Esophagus (tissue), 2 donors: ENCODE measurements at regions not wholly inside any gene's neighbourhood (a gene's known extent, or its start where the extent isn't known, plus 50 kb on each side); places are given as distances from the start of the nearest gene placed in this dataset.

ENCODE experiments used
- H3K27ac ChIP-seq, 2 donors: one replicate each; pipeline ENCODE4 v1.5.1; 2013; ENCODE audit warnings: low read depth in 2 of 2, mild to moderate bottlenecking in 2 of 2, inconsistent platforms in 1 of 2, low read length in 1 of 2, moderate library complexity in 1 of 2
- H3K27me3 ChIP-seq, 2 donors: one replicate each; pipeline ENCODE4 v1.6.1; 2013; ENCODE audit warnings: low read length in 2 of 2, control low read depth in 1 of 2, mild to moderate bottlenecking in 1 of 2; ENCODE audit not compliant: insufficient read depth in 2 of 2, control insufficient read depth in 1 of 2
- H3K36me3 ChIP-seq, 2 donors: one replicate each; pipeline ENCODE4 v1.6.1; 2013; ENCODE audit warnings: low read length in 1 of 2; ENCODE audit not compliant: control insufficient read depth in 2 of 2, insufficient read depth in 2 of 2
- H3K4me1 ChIP-seq, 2 donors: one replicate each; pipeline ENCODE4 v1.6.1; 2013; ENCODE audit warnings: low read length in 1 of 2; ENCODE audit not compliant: control insufficient read depth in 2 of 2, insufficient read depth in 2 of 2
- H3K4me3 ChIP-seq, 2 donors: one replicate each; pipeline ENCODE4 v1.5.1; 2013; ENCODE audit warnings: low read length in 2 of 2, mild to moderate bottlenecking in 2 of 2, low read depth in 1 of 2, moderate library complexity in 1 of 2
- H3K9me3 ChIP-seq, 2 donors: one replicate each; pipeline ENCODE4 v1.6.1; 2013; ENCODE audit warnings: mild to moderate bottlenecking in 2 of 2, low read depth in 1 of 2, low read length in 1 of 2, moderate library complexity in 1 of 2; ENCODE audit not compliant: control insufficient read depth in 2 of 2, insufficient read depth in 1 of 2
- WGBS, 2 donors: extraction: QIAGEN DNeasy Blood & Tissue Kit; methylation state at CpG; one replicate each; pipeline ENCODE4 v1.1.7; 2013; 5-methylcytosine and 5-hydroxymethylcytosine counted together
- donor health status: healthy with polysubstance abuse.
- donor health status: Bipolar disorder and iron deficiency.

DNA sequence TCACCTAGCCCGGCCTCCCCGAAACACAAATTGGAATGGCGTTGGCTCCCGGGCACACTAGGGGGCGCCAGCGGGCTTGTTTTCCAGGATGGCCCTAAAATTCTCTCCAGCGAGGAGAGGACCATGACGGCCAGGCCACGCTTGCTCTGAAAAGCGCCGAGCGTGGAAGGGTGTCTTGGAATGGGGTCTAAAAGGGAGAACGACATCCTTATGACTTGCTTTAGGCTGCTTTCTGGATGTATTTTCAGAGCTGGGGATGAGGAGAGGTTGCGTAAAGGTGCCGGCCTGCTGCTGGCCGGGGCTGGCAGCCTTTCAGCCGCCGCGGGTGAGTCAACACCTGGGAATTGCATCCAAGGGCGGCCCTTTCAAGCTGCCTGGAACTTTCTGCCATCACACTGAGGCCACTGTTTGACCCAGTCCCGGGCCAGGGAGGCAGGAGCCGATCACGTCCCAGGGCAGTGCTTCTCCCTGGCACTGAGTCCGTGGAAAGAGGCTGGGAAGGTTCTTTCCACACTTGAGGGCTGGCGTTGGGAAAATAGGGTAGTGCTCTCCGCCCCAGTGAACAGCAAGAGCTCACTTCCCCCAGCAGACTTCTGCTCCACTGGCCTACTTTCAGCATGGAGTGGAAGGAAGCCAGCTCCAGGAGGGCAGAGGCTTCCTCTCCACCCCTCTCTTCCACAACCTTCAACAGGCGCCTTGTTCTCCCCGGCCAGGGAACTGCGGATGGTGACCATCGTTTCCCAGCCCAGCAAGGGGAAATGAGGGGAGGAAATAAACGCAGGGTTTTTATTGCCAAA is 216.2 kb downstream of the TTC8 start:
- H3K27me3 ChIP-seq = no peaks in the 10 kb centered on the region
- peak overlapping the region; percentile 75 to 87 for H3K27ac ChIP-seq
- H3K4me1 ChIP-seq = peaks cover 0 to 3% of the 10 kb centered on the region in 2 donors
- WGBS, 2 donors = 3 to 4% methylated on average over 31 of the region's 31 CpGs
- H3K36me3 ChIP-seq = no peaks in the 10 kb centered on the region
- no peaks in the 10 kb centered on the region for H3K9me3 ChIP-seq
- H3K4me3 ChIP-seq = peak overlapping the region; percentile 37 to 50

DNA sequence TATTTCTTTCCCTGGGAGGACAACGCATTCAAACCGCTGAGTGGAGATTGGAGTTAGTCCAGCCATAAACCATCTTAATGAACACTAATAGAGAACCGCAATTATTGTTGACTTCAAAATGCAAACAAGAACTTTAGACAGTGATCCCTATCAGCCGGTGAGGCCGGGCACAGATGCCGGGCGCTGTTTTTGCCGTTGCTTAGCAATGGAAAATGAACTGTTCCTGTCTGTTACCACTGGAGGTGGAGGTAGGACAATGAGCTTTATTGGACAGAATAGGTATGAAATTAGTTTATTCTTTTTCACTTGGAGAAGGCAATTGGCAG is 216.8 kb downstream of the TTC8 start:
- Histone ChIP-seq H3K27ac (peak overlapping the region; percentile 75 to 87), H3K36me3 (no peaks in the 10 kb centered on the region), H3K4me1 (peaks cover 0 to 3% of the 10 kb centered on the region in 2 donors), H3K4me3 (peak overlapping the region in 1 of 2 donors; percentile 37), H3K27me3 (no peaks in the 10 kb centered on the region), H3K9me3 (no peaks in the 10 kb centered on the region)
- 10 to 16% methylated on average over 8 of the region's 8 CpGs for WGBS, 2 donors

DNA sequence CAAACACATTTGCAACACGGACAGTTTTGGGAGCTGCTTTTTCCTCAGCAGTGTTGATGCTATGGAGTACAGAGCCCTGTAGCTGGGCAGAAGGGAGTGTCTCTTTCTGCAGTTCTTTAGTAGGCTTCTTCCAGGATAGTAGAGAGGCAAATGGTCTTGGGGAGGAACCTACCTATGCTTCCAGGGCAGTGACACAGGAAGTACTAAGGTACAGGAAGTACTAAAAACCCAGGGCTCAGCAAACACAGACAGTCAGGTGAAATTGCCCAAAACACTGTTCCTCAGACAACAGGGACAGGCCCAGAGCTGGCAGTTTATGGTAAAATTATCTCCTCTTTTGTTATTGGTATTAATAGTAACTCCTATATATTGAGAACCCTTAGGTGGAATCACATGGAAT is 217.6 kb downstream of the TTC8 start:
- WGBS, 2 donors = 92 to 100% methylated on average over 1 of the region's 1 CpG
- Histone ChIP-seq H3K4me1 (peaks cover 0 to 3% of the 10 kb centered on the region in 2 donors), H3K27ac (no peak overlapping the region), H3K27me3 (no peaks in the 10 kb centered on the region), H3K4me3 (no peak overlapping the region), H3K36me3 (no peaks in the 10 kb centered on the region), H3K9me3 (no peaks in the 10 kb centered on the region)

DNA sequence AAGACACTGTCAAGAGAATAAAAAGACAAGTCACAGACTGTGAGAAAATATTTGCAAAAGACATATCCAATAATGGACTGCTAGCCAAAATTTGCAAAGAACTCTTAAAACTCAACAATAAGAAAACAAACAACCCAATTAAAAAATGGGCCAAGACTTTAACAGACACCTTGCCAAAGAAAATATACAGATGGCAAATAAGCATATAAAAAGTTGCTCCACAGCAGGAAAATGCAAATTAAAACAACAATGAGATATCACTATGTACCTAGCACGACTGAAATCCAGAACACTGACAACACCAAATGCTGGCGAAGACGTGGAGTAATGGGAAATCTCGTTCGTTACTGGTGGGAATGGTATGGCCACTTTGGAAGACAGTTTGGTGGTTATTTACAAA is 228.9 kb downstream of the TTC8 start:
- 81 to 90% methylated on average over 5 of the region's 5 CpGs for WGBS, 2 donors
- no peak overlapping the region for H3K27ac ChIP-seq
- H3K36me3 ChIP-seq = no peaks in the 10 kb centered on the region
- H3K27me3 ChIP-seq = no peaks in the 10 kb centered on the region
- H3K4me3 ChIP-seq = no peak overlapping the region
- no peaks in the 10 kb centered on the region for H3K4me1 ChIP-seq
- no peaks in the 10 kb centered on the region for H3K9me3 ChIP-seq

DNA sequence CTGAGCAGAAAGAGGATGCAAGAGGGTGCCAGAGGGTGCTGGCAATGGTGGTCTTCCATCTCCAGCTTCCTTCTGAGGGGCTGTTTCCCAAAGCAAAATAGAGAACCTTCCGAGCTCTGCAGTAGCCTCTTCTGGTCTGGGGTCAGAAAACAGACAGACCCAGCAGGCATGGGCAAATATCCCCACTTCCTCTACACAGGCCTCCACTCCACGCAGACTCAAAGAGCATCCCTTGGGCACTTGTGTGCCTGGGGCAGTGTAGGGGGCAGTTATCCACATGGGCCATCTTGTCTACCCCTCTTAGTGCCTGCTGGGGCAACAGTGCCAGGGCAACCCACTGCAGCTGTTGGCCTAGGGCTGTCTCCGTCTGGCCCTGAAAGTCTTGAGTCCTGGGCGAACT is 231.9 kb downstream of the TTC8 start:
- H3K4me3 ChIP-seq = no peak overlapping the region

DNA sequence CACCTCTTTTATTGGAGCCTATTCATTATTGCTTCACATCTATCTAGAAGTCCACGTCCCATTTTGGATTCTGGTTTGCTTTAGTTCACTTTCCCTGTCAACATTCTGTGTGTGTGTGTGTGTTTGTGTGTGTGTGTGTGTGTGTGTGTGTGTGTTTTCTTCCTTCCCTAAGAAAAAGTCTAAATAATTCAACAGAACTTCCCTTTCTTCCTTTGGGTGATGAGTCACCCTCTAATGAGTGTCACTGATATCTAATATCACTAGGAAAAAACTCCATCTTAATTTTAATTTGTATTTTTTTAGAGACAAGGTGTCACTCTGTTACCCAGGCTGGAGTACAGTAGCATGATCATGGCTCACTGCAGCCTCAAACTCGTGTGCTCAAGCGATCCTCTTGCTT is 234.2 kb downstream of the TTC8 start:
- Histone ChIP-seq H3K4me1 (no peaks in the 10 kb centered on the region), H3K27me3 (no peaks in the 10 kb centered on the region), H3K27ac (no peak overlapping the region), H3K4me3 (no peak overlapping the region), H3K36me3 (no peaks in the 10 kb centered on the region), H3K9me3 (no peaks in the 10 kb centered on the region)
- 90 to 91% methylated on average over 3 of the region's 3 CpGs for WGBS, 2 donors

More for the DNA sequence above, 231.9 kb downstream of the TTC8 start:
- Histone ChIP-seq H3K9me3 (no peaks in the 10 kb centered on the region), H3K36me3 (no peaks in the 10 kb centered on the region), H3K4me1 (no peaks in the 10 kb centered on the region), H3K27me3 (no peaks in the 10 kb centered on the region), H3K27ac (no peak overlapping the region)
- WGBS, 2 donors = 91 to 92% methylated on average over 4 of the region's 4 CpGs

DNA sequence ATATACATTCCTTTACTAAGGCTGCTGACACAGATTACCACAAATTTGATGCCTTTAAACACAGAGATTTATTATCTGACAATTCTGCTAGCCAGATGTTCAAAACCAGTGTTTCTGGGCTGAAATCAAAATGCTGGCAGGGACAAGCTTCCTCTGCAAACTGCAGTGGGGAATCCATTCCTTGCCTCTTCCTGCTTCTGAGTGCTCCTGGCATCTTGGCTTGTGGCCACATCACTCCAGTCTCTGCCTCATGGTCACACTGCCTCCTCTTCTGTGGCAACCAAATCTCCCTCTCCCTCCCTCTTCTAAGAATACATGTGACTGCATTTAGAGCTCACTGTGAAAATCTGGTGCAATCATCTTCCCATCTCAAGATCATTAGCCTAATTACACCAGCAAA is 235.7 kb downstream of the TTC8 start:
- no peaks in the 10 kb centered on the region for H3K4me1 ChIP-seq
- no peak overlapping the region for H3K4me3 ChIP-seq
- H3K36me3 ChIP-seq = no peaks in the 10 kb centered on the region
- H3K9me3 ChIP-seq = no peaks in the 10 kb centered on the region
- no peak overlapping the region for H3K27ac ChIP-seq
- no peaks in the 10 kb centered on the region for H3K27me3 ChIP-seq

DNA sequence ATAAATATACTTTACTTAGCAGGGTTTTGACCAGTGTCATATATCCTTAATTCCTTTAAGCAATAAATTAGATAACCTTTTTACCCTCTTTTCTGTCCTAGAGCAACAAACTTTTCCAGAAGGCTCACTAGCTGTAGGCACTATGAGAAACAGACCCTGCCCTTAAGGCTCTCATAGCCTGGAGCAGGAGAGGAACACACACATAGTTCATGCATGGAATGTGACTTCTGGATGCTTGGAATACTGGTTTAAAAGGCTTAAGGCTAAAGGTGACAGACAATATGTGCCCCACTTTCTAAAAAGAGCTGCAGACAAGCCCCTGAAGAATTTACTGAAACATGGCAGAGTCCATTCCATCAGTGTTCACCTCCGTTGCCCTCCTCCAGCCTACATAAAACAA is 237.2 kb downstream of the TTC8 start:
- no peaks in the 10 kb centered on the region for H3K36me3 ChIP-seq
- no peak overlapping the region for H3K4me3 ChIP-seq
- no peak overlapping the region for H3K27ac ChIP-seq
- no peaks in the 10 kb centered on the region for H3K9me3 ChIP-seq
- no peaks in the 10 kb centered on the region for H3K4me1 ChIP-seq
- H3K27me3 ChIP-seq = no peaks in the 10 kb centered on the region
- 84 to 87% methylated on average over 1 of the region's 1 CpG for WGBS, 2 donors

DNA sequence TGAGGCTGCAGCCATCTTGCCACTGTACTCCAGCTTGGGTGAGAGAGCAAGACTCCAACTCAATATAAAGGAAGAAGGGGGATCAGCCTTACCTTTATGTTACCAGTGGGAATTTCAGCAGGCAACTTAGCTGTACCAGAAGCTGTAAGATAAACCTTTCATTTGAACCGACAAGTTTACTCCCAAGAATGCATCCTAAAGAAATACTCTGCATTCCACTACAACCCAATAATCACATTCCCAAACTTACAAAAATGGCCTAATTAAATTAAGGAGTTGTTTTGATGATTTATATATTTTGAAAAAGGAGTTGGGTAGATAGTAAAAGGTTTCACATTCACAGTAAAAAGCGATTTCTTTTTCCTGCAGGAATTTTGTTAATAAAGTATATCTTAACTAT is 241.4 kb downstream of the TTC8 start:
- no peaks in the 10 kb centered on the region for H3K27me3 ChIP-seq
- no peak overlapping the region for H3K4me3 ChIP-seq
- no peaks in the 10 kb centered on the region for H3K4me1 ChIP-seq
- H3K9me3 ChIP-seq = no peaks in the 10 kb centered on the region
- H3K27ac ChIP-seq = no peak overlapping the region
- 85 to 88% methylated on average over 2 of the region's 2 CpGs for WGBS, 2 donors
- H3K36me3 ChIP-seq = no peaks in the 10 kb centered on the region

DNA sequence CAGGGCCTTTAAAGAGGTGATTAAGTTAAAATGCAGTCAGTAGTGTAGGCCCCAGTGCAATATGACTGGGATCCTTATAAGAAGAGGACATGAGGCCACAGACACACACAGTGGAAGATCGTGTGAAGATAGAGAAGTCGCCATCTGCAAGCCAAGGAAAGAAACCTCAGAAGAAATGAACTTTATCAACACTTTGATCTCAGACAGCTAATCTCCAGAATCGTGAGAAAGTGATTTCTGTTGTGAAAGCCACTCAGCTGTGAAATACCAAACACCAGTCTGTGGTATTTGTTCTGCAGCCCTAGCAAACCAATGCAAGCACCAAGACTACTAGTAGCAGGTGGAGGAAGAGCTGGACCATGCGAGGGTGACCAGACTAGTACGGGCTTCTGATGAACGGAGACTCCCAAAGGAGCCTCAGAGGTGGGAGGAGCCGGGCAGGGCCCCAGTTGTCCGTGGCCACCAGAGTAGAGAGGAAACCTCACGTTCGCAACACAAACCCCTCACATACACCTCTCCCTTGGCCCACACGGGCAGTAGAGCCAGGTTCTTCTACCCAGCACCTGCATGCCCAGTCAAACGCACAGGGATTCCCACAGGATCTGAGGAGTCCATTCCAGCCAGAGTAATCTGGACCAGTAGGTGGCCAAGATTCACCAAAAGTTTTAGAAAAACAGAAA is 243.0 kb downstream of the TTC8 start:
- H3K36me3 ChIP-seq = no peaks in the 10 kb centered on the region
- H3K4me3 ChIP-seq = no peak overlapping the region
- no peaks in the 10 kb centered on the region for H3K27me3 ChIP-seq
- H3K27ac ChIP-seq = no peak overlapping the region
- no peaks in the 10 kb centered on the region for H3K9me3 ChIP-seq
- H3K4me1 ChIP-seq = no peaks in the 10 kb centered on the region
- WGBS, 2 donors = 67 to 72% methylated on average over 12 of the region's 12 CpGs
